GM10248 (cell line): ENCODE measurements at regions not wholly inside any gene's neighbourhood (a gene's known extent, or its start where the extent isn't known, plus 50 kb on each side); places are given as distances from the start of the nearest gene placed in this dataset.

Experiments used
- CTCF ChIA-PET: fragments of 300-600 bp; sonication (Branson Sonifier 250); formaldehyde crosslinking; extraction: SDS; loops from one replicate; lab custom pipeline; 2021; ENCODE audit warnings: antibody characterized with exemption; lab: Yijun Ruan, JAX
- POLR2A ChIA-PET: fragments of 350-650 bp; sonication (Branson Sonifier 250); formaldehyde crosslinking; extraction: SDS; loops from one replicate; lab custom pipeline; 2020; ENCODE audit warnings: antibody characterized with exemption; lab: Yijun Ruan, JAX
- DNase-seq: peaks from one replicate; pipeline ENCODE4 v3.0.0; 2012; ENCODE audit errors: extremely low spot score
- CTCF ChIP-seq: IDR thresholded peaks from 2 replicates; pipeline ENCODE4 v1.5.1; 2012; ENCODE audit warnings: mild to moderate bottlenecking, low read depth; ENCODE audit errors: extremely low read depth, missing control alignments, control extremely low read depth

DNA sequence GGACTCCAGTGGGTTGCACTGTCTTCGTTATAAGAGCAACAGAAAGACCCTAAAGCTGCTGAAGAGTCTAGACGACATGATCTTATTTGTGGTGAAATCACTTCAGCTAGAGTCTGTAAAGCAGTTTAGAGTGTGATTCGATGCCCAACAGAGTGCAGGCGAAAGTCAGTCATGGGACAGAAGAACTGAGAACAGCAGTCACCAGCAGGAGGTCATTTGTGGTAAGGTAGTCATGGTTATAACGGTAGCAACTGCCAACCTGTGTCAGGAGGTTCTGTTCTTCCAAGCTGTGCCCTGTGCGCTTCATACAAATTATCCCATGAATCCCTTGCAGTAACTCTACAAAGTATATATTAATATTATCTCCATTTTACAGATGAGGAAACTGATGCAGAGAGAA lies 954.1 kb downstream of the AACS start:
- DNase-seq: no peak
- ChIA-PET CTCF (interaction anchor here (1.2 kb wide), 1 partner anchor 10 kb away, joined by 3 read pairs; no protein-coding TSS in a partner anchor), POLR2A (no interaction called here)
- TF ChIP-seq CTCF: no peak

- no peak for DNase-seq
- ChIA-PET POLR2A (no interaction called here), CTCF (no interaction called here)
- no peak for TF ChIP-seq CTCF
Observed at GRCh38 chr12:126021675-126022074, 956.4 kb downstream of the AACS start.

DNA sequence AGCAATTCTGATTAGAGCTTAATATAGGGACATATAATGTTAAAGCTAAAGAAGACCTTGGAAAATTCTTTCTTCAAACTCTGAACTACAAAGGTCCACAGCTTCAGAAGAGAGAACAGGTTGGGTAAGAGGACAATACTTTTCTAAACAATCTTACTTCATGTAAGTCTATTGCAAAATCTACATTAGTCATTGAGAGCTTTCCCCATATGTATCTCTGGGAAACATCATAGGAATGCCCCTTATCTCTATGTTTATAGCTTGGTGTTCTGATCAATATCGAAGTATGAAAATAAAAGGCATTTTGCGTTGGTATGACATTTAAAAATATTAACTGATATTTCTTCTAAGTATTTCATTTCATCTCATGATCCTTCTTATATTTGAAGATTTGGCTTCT lies 962.6 kb downstream of the AACS start:
- ChIA-PET CTCF (no interaction called here), POLR2A (no interaction called here)
- DNase-seq: no peak
- TF ChIP-seq CTCF: no peak

- CTCF ChIA-PET: no interaction called here
- no peak for DNase-seq
- POLR2A ChIA-PET: no interaction called here
- no peak for TF ChIP-seq CTCF
Observed at GRCh38 chr12:126030573-126030972, 965.3 kb downstream of the AACS start.

DNA sequence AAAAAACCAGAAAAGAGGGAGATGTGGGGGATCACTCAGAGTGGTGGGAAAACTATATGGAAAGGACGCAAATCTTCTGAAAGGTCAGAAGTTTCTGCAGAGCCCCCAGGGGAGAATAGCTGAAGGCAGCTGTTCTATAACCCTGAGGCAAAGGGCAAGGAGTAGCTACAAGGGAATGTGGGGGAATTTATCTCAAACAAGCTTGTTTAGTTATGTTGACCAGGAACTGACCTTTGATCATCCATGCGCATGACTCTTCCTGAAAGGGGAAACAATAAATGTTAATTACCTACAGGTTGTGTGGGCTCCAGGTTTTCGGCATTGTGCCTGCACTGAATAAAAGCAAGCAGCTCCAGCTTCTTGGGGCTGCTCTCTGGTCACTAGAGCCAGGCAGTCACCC lies 968.5 kb downstream of the AACS start:
- POLR2A ChIA-PET: no interaction called here
- no peak for DNase-seq

GRCh38 chr12:126036348-126036747 lies 971.1 kb downstream of the AACS start:
- ChIA-PET POLR2A (no interaction called here), CTCF (no interaction called here)
- no peak for DNase-seq
- no peak for TF ChIP-seq CTCF

More for the DNA sequence above, 968.5 kb downstream of the AACS start:
- CTCF ChIA-PET: no interaction called here
- no peak for TF ChIP-seq CTCF

DNA sequence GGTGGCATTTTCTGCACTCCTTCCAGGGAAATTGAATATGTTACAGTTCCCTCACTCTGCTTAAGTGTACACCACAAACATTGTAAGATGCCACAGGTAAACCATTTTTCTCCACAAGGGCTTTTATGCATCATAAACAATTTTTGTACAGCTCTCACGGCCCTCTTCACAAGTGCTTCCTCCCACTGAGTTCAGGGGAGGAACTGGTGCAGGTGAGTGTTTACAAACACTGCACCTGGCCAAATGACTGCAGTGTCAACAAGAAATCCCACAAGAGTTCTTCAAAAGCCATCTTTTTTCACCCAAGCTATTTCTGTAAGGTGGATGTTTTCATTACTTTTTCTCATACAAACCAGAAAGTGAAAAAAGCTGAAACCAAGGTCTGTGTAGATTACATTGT lies 973.2 kb downstream of the AACS start:
- DNase-seq: no peak
- no peak for TF ChIP-seq CTCF
- ChIA-PET CTCF (interaction anchor here (1.3 kb wide), 1 partner anchor 9 kb away, joined by 5 read pairs; no protein-coding TSS in a partner anchor), POLR2A (no interaction called here)
